HK-2 (cell line): ENCODE measurements at regions not wholly inside any gene's neighbourhood (a gene's known extent, or its start where the extent isn't known, plus 50 kb on each side); places are given as distances from the start of the nearest gene placed in this dataset.
"Not testable (repeated sequence)": the region's sequence is repeated elsewhere in the genome, so short reads cannot be mapped to it uniquely, and the experiment has no call there.

ENCODE experiments used
- DNase-seq: peaks from one replicate; pipeline ENCODE4 v3.0.0-alpha.2; 2018; ENCODE audit not compliant: unreplicated experiment

- DNase-seq = no peak
Observed at GRCh38 chr6:81126150-81126549, 626.3 kb downstream of the TENT5A start.

GRCh38 chr6:81120280-81120679 is 632.2 kb downstream of the TENT5A start:
- DNase-seq = no peak

- DNase-seq = no peak
Observed at GRCh38 chr6:81105998-81106397, 646.5 kb downstream of the TENT5A start.

- DNase-seq = no peak
Observed at GRCh38 chr6:81098109-81098814, 654.2 kb downstream of the TENT5A start.

GRCh38 chr6:81096464-81096863 is 656.0 kb downstream of the TENT5A start:
- not testable (repeated sequence) for DNase-seq

DNA sequence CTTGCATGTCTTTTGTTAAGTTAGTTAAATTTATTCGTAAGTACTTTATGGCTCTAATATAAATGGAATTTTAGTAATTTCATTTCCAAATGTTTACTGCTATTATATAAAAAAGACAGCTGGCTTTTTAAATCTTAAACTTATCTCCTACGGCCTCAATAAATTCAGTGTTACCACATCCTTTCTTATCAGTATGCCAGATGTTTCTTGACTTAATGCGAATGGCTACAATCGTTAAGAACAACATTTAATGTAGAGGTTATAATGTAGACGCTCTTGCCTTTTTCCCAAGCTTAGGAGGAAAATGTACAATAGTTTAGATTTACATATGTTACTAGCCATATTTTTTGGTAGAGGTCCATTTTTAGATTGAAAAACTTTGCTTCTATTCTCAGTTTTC is 659.4 kb downstream of the TENT5A start:
- no peak for DNase-seq

DNA sequence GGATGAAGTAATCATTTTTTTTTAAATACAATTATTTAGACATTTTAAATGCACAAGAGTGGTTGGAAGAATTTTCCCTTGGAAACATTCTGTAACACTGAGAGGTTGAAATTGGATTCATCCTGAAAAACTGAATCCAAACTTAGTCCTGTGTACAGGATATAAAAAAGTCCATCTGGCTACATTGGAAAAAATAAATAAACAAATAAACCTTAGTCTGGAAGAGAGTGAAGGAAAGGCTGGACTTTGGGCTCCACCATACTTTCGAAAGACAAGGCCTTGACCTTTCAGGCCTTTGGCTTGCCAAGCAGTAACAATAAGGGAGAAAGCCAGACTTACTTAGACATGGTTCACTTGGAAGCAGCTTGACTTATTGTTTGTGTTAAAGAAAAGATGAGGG is 664.3 kb downstream of the TENT5A start:
- no peak for DNase-seq

- no peak for DNase-seq
Observed at GRCh38 chr6:81086991-81087390, 665.5 kb downstream of the TENT5A start.

- DNase-seq = no peak
Observed at GRCh38 chr6:81085431-81085790, 667.1 kb downstream of the TENT5A start.

DNA sequence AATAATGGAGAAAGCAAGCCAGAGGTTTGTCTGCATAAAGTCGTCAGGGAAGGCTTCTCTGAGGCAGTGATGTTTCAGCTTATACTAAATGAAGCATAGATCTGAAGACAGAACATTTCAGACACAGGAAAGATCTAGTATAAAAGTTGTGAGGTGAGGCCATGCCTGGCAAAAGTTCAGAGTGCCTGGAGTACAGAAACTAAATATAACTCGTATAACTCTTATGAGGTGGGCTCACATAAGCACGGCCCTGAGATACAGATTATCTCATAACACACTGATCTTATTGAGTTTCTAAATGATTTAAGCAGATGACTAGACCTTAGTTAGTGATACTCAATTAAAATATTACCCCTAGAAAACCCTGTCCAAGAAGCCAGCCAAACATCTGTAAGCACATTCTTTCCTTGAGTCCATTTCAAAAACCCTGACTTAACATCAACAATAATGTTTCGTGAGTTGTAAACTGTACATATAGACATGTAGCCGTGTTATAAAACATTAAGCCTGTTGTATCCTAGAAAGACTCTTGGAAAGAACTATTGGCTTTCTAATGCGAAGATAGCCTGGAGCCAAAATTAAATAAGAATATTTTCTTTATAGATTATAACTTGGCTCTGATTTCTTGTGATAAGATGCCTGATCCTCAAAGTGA is 667.6 kb downstream of the TENT5A start:
- no peak for DNase-seq

GRCh38 chr6:81075974-81076373 is 676.5 kb downstream of the TENT5A start:
- DNase-seq = no peak

DNA sequence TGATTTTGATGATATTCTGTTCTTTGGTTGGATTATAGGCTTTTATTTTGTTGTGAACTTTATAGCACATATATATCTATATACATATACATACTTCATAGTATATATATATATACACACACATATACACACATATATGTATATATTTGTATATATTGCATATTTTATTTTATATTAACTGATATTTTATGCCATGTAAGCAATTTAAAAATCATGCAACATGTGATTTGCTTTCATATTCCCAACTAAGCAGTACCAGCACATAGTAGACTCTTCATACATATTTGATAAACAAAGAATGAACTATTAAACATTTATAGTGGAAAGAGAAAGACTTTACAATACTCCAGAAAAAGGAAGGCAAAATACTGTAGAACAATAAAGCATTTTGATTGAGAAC is 679.2 kb downstream of the TENT5A start:
- no peak for DNase-seq

GRCh38 chr6:81071121-81071520 is 681.4 kb downstream of the TENT5A start:
- no peak for DNase-seq

- no peak for DNase-seq
Observed at GRCh38 chr6:81067057-81067456, 685.4 kb downstream of the TENT5A start.

- no peak for DNase-seq
Observed at GRCh38 chr6:81063891-81064290, 688.6 kb downstream of the TENT5A start.

DNA sequence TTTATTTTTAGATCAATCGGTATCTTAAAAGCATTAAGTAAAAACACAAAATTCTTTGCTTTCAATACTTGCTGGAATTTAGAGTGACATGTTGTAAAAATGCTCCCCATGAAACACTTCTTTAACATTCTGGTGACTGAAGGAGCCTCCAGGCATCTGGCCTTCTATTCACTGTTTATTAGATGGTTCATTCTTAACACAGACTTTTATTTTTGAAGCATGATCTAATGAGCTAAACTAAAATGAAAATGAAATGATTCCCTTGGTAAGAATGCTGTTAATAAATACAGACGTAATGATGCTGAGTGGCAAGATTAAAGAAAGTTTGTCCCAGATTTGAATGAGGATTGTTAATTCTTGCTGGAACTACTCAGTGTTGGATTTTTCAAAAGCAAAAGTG is 698.4 kb downstream of the TENT5A start:
- no peak for DNase-seq

- DNase-seq = no peak
Observed at GRCh38 chr6:81051952-81052351, 700.5 kb downstream of the TENT5A start.

DNA sequence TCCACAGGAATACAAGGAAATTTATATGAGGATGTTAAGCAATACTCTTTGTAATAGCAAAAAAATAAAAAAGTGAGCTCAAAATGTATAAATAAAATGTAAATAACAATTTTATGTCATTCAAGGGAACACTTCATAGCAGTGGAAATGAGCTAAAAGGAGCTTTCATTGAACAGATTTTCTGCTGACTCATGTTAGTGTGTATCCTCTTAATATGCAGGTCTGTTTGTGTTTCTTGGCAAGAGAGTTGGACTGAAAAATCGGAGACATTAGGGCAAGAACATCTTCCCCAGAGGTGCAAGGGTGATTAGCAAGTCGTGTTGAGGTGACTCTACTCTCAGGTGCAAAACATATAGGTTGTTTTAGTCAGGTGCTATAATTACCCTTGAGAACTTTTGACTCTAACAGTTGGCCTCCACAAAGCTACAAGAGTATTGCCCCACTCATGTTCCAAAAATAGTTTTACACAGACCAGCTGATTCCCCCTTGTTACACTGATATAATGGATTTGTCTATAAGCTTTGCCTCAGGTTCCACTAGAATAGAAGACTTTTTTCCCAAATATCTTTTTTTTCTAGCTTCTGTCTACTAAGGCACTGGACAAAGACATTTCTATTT is 702.9 kb downstream of the TENT5A start:
- no peak for DNase-seq

DNA sequence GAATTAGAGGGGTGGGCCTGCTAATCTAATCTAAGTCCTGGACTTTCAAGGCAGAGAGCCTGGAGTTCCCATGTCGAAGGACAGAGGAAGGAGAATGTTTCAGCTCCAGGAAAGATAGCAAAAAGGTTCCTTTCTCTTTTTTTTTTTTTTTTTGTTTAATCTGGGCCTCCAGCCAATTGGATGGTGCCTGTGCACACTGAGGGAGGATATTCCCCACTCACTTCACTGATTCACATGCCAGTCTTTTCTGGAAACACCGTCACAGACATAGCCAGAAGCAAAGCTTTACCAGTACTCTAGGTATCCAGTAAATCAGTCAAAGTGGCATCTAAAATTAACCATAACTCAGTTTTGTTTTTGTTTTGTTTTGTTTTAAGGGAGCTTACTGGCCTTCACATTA is 721.1 kb downstream of the TENT5A start:
- no peak for DNase-seq

DNA sequence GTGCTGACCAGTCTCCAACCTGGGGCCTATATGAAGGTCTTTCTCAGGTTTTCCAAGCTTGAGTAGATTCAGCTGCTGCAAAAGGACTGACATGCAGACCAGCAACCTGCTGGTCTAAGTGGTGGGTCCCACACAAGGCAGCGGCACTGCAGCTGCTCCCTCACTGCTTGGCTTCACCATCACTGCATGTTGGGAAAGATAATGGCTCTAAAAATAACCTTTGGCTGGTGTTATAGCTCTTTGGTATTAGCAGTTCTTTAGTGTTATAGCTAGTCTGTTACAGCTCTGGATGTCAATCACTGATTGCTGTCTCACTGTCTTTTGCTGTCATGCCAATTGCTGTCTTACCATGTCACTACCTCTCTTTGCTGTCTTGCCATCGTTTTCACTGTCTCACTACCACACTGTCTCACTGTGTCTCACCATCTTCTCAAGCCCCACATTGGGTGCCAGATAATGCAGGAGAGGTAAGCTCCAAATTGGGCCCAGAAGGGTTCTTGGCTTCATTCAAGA is 726.4 kb downstream of the TENT5A start:
- DNase-seq = no peak

DNA sequence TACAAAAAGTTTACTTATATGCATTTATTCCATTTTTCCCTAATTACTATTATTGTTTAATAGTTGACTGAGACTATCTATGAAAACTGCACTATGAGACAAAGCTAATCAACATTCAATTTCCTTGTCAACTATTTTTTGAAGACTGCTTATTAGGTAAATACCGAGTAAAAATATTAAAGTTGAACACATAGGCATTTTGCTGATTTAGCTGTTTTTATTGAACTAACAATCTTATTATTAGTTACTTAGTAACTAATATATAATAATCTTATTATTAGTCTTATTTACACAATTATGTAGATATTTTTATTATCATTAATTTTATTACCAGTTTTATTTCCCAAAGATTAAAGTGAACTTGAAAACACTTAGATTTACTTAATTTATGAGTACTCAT is 728.8 kb downstream of the TENT5A start:
- no peak for DNase-seq

GRCh38 chr6:81023007-81023582 is 729.4 kb downstream of the TENT5A start:
- DNase-seq = no peak

- not testable (repeated sequence) for DNase-seq
Observed at GRCh38 chr6:81017586-81017985, 734.9 kb downstream of the TENT5A start.
